ENCODE measurements at regions not wholly inside any gene's neighbourhood (a gene's known extent, or its start where the extent isn't known, plus 50 kb on each side); places are given as distances from the start of the nearest gene placed in this dataset.
"Not testable (repeated sequence)": the region's sequence is repeated elsewhere in the genome, so short reads cannot be mapped to it uniquely, and the experiment has no call there.

DNA sequence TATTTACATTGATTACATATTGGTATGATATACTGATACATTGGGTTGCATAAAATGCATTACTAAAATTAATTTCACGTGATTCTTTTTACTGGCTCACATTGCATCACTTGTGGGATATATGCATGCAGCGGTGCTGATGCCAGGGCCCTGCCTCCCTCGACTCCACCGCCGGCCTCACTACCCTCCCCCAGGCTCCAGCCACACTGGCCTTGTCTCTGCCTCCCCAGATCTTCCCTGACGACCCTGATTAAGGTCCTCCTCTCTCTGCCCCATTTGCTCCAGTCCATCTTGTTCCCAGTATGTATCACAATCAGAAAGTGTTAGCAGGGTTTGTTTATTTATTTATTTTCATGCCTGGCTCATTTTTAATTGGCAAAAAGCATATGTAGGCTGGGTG, 306.8 kb downstream of the FOXL1 start:
- DNase-seq (ENCODE audit: low spot score), result no peak

DNA sequence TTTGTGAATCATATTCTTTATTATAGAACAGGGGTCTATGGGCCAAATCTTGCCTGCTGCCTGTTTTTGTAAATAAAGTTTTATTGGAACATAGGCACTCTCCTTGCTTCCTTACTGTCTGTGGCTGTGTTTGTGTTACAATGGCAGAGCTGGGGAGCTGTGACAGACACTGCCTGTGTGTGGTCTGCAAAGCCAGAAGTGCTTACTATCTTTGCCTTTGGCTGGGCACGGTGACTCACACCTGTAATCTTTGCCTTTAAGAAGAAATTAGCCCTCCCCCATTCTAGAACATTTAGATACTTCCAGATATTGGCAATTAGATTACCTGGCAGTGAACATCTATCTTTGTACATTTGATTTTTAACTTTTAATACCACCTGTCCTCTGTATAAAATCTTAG, 308.3 kb downstream of the FOXL1 start:
- DNase-seq (ENCODE audit: low spot score), result no peak

GRCh38 chr16:86887416-86887815, 309.1 kb downstream of the FOXL1 start:
- no peak for DNase-seq (ENCODE audit: low spot score)

DNA sequence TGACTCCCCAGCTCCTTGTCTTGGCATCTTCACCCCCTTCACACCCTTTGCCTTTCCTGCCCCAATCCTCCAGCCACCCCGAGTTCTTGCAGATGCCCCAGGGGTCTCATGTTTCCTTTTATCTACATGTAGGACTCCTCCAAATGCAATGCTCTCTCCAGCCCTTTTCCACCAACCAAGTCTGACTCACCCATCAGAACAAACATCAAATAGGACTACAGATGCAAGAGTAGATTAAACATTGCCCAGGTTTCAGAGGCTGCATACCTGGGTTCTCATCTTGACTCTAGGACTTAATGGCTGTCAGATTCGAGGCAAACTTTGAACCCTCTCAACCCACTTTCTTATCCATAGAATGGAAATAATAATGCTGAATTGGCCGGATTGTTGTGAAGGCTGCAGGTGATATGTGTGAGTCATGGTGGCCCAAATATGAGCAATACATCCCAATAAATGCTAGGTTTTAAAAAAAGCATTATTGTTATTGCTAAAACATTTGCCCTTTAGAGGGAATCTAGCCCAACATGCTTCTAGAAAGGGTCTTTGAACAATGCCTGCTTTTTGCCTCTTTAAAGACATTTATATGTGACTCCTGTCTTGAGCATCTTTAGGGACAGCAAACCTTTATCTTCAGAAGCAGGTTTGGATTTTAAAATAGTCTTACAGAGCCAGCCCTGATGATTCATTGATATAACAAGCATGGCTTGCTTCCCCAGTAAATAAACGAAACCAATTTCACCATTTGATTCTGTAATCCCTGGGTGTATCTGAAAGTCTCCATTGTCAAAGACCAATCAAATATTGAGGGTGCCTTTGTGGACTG, 310.1 kb downstream of the FOXL1 start:
- no peak for DNase-seq (ENCODE audit: low spot score)

- DNase-seq (ENCODE audit: low spot score), result not testable (repeated sequence)
Measured at GRCh38 chr16:86889054-86889366, 310.7 kb downstream of the FOXL1 start.

DNA sequence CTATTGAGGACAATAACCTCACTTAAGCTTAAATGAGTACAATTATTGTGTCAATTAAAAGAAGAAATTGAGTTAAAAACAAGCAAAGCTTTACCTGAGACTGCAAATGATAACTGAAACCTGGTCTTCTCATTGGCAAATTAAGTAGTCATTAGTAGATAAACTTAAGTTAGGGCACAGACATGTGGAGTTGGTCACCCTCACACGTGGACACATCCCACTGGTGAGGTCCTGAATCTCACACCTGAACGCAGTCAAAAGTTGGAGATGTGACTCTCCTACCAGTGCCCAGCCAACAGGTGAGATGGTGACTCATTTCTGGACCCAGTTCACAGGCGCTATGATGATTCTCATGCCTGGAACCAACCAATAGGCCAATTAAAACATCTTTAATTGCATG, 311.6 kb downstream of the FOXL1 start:
- no peak for DNase-seq (ENCODE audit: low spot score)

DNA sequence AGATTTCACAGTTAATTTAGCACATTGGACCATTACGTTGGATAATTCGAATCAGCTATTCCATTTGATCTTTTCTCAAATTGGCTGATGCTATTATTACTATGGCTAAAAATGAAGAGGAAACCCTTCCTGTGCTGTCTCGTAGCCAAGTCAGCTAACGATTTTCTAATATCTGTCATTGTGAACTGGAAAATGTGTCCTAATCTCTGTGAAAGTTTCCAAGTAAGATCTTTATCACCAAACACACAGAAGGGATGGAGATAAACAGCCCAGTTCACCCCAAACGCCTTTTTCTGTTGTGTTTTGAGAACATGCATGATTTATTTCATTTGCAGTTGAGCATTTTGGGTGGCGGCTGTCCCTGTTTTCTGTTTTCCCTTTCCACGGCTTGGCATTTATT, 312.8 kb downstream of the FOXL1 start:
- no peak for DNase-seq (ENCODE audit: low spot score)

DNA sequence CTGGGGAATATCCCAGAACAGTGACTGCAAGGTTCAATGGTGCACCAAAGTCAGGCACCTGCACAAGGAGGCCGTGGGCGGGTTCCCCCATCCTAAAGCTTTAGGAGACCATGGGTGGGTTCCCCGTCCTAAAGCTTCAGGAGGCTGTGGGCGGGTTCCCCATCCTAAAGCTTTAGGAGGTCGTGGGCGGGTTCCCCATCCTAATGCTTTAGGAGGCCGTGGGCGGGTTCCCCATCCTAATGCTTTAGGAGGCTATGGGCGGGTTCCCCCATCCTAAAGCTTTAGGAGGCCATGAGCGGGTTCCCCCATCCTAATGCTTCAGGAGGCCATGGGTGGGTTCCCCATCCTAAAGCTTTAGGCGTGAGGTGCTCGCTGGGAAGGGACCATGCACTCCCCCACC, 313.3 kb downstream of the FOXL1 start:
- no peak for DNase-seq (ENCODE audit: low spot score)

DNA sequence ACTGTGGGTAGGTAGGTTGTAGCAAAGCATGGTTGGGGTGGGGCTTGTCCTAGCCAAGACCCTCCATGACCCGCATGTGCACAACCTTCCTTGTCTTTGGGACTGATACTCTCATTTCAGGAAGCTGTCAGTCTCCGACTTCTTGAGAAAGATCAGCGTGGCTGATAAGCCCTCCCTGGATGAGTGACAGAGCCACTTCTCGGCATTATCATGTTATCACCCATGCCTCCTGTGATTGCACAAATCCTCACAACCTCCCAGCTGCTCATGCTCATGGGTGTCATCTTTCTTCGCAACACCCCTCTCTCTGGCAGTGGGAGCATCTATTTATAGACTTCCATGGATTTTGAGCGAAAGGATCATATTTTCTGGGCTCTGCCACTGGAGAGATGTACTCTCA, 314.2 kb downstream of the FOXL1 start:
- no peak for DNase-seq (ENCODE audit: low spot score)

DNA sequence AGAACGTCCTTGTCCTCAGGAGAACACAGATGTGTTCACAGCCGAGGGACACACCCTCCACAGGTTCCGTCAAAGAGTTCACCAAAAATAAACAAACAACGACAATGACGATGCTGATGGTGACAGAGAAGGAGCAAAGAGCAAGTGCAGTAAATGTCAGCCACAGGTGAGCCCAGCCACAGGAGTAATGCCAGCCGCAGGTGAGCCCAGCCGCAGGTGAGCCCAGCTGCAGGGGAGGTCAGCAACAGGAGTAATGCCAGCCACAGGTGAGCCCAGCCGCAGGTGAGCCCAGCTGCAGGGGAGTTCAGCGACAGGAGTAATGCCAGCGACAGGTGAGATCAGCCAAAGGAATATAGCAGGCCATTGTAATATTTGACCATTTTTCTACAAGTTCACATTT, 315.2 kb downstream of the FOXL1 start:
- DNase-seq (ENCODE audit: low spot score), result no peak

- DNase-seq (ENCODE audit: low spot score), result no peak
Measured at GRCh38 chr16:86894029-86894567, 315.7 kb downstream of the FOXL1 start.

GRCh38 chr16:86894925-86895324, 316.6 kb downstream of the FOXL1 start:
- no peak for DNase-seq (ENCODE audit: low spot score)

- DNase-seq (ENCODE audit: low spot score), result no peak
Measured at GRCh38 chr16:86895606-86896005, 317.3 kb downstream of the FOXL1 start.

- DNase-seq (ENCODE audit: low spot score), result no peak
Measured at GRCh38 chr16:86896976-86897375, 318.6 kb downstream of the FOXL1 start.

DNA sequence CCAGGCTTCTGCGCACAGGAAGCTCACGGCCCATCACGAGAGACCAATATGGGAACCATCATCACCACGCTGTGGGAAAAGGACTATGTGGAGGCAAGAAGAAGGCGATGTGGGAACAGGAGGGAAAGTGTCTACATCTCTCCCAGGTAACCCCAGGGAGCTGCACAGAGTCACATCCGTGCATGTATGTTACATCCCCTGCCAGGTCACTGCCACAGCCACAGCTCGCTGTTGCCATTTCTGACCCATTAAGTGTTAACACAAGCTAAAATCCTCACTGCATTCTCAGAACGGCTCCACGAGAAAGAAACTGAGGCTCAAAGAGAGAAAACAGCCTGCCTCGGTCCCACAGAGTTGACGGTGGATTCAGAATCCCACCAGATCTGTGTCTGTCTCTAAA, 319.1 kb downstream of the FOXL1 start:
- DNase-seq (ENCODE audit: low spot score), result no peak

GRCh38 chr16:86898386-86898785, 320.0 kb downstream of the FOXL1 start:
- no peak for DNase-seq (ENCODE audit: low spot score)

GRCh38 chr16:86899151-86899550, 320.8 kb downstream of the FOXL1 start:
- DNase-seq (ENCODE audit: low spot score), result no peak

- DNase-seq (ENCODE audit: low spot score), result no peak
Measured at GRCh38 chr16:86899757-86900156, 321.4 kb downstream of the FOXL1 start.

GRCh38 chr16:86901483-86901882, 323.1 kb downstream of the FOXL1 start:
- DNase-seq (ENCODE audit: low spot score), result no peak

- DNase-seq (ENCODE audit: low spot score), result no peak
Measured at GRCh38 chr16:86902656-86903001, 324.3 kb downstream of the FOXL1 start.

GRCh38 chr16:86903068-86903467, 324.7 kb downstream of the FOXL1 start:
- no peak for DNase-seq (ENCODE audit: low spot score)

DNA sequence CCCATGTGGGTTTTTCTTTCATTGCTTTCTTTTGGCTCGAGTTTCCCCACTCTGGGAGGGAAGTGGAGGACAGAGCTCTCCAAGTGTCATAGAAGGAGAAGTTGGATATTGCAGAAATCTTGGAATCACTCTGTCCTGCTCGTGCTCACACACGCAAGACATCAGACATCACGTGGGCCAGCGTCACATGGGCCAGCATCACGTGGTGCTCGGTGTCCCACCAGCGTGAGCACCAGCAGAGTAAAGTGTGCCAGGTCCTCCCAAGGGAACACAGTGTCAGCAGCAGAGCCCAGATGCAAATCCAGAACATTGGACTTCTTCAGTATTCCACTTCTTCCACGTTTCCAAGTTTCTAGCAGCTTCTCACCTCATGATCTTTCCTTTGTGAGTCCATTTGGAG, 327.0 kb downstream of the FOXL1 start:
- DNase-seq (ENCODE audit: low spot score), result no peak

DNA sequence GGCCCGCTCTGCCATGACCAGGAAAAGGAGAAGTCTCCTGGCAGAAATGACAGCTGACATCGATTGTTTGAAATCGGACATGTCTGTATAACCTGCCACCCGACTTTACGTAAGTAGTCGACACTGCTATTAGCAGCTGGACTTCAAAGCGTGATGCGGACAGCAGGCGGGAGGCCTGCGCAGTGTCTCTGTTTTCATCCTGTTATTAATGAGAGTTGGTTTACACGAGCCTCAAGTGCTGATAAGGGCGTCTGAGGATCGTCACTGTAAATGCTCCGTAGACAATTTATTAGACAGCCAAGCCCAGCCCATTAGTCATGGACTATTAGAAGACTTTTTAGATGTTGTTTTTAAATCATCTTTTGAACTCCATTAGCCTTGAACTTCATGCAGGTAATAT, 328.3 kb downstream of the FOXL1 start:
- DNase-seq (ENCODE audit: low spot score), result no peak
